Esophagus squamous epithelium (tissue), 4 donors: ENCODE measurements at regions not wholly inside any gene's neighbourhood (a gene's known extent, or its start where the extent isn't known, plus 50 kb on each side); places are given as distances from the start of the nearest gene placed in this dataset.

ENCODE experiments used
- CTCF ChIP-seq, 6 experiments: fragments of 450-650 bp in 4 of 6; fragments of 200-600 bp in 2 of 6; sonication (generic) in 2 of 6; IDR thresholded peaks; one replicate each; pipeline ENCODE4 v1.5.1; 2016 to 2019; ENCODE audit warnings: antibody characterized with exemption in 6 of 6, mild to moderate bottlenecking in 4 of 6, moderate library complexity in 4 of 6
- POLR2A ChIP-seq, 4 donors: fragments of 450-650 bp; IDR thresholded peaks; one replicate each; pipeline ENCODE4 v1.6.1; 2017; ENCODE audit warnings: antibody characterized with exemption in 4 of 4, mild to moderate bottlenecking in 4 of 4, moderate library complexity in 3 of 4

DNA sequence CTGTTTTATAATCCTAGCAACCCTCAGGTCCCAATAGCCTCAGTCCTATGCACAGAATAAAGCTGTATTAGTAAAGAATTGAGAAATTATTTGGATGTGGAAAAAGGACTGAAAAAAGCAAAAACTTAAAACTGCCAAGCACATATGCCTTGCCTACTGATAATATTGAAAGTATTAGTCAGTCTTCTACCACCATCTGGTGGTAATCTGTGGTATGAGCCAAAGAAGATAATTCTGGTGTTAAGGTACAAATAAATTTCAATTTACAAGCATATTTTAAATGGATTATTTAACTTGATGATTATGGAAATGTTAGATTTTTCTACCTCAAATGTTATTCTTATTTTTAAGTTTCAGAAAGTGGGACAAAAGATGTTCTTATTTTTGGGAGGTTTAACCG is 460.3 kb upstream of the KLHL1 start:
- TF ChIP-seq CTCF (IDR thresholded peaks at IDR 0.05) (peak in 5 of 6 experiments; percentile 36 to 59 (median 50)), POLR2A (IDR thresholded peaks at IDR 0.05) (no peak)
